Skeletal muscle tissue (tissue), 3 donors: ENCODE measurements at regions not wholly inside any gene's neighbourhood (a gene's known extent, or its start where the extent isn't known, plus 50 kb on each side); places are given as distances from the start of the nearest gene placed in this dataset.

ENCODE experiments used
- H3K27ac ChIP-seq: one replicate; pipeline ENCODE4 v1.7.0; 2013; ENCODE audit warnings: mild to moderate bottlenecking, low read depth, low read length, inconsistent platforms
- H3K27me3 ChIP-seq, 3 donors: one replicate each; pipeline ENCODE4 v1.7.0; 2013; ENCODE audit warnings: low read length in 3 of 3; ENCODE audit not compliant: control insufficient read depth in 3 of 3, insufficient read depth in 3 of 3
- H3K36me3 ChIP-seq, 3 donors: one replicate each; pipeline ENCODE4 v1.7.0; 2013; ENCODE audit warnings: low read length in 3 of 3; ENCODE audit not compliant: control insufficient read depth in 3 of 3, insufficient read depth in 3 of 3
- H3K4me1 ChIP-seq, 3 donors: one replicate each; pipeline ENCODE4 v1.7.0; 2013; ENCODE audit warnings: low read length in 3 of 3, mild to moderate bottlenecking in 3 of 3; ENCODE audit not compliant: control insufficient read depth in 3 of 3, insufficient read depth in 3 of 3
- H3K4me3 ChIP-seq, 3 donors: one replicate each; pipeline ENCODE4 v1.7.0; 2013; ENCODE audit warnings: low read length in 3 of 3
- H3K9ac ChIP-seq, 3 donors: one replicate each; pipeline ENCODE4 v1.7.0; 2013; ENCODE audit warnings: low read length in 3 of 3, mild to moderate bottlenecking in 3 of 3, moderate library complexity in 2 of 3, low read depth in 1 of 3
- H3K9me3 ChIP-seq, 3 donors: one replicate each; pipeline ENCODE4 v1.7.0; 2013; ENCODE audit warnings: low read length in 3 of 3; ENCODE audit not compliant: control insufficient read depth in 3 of 3
- donor health status: Osteomylitis.

GRCh38 chr9:23539311-23539710 is 286.7 kb downstream of the ELAVL2 start:
- Histone ChIP-seq H3K4me3 (no peak overlapping the region), H3K36me3 (no peaks in the 10 kb centered on the region), H3K27ac (no peak overlapping the region), H3K9ac (no peak overlapping the region), H3K4me1 (peaks cover 0 to 4% (median 0%) of the 10 kb centered on the region in 3 donors), H3K9me3 (no peaks in the 10 kb centered on the region), H3K27me3 (no peaks in the 10 kb centered on the region)

DNA sequence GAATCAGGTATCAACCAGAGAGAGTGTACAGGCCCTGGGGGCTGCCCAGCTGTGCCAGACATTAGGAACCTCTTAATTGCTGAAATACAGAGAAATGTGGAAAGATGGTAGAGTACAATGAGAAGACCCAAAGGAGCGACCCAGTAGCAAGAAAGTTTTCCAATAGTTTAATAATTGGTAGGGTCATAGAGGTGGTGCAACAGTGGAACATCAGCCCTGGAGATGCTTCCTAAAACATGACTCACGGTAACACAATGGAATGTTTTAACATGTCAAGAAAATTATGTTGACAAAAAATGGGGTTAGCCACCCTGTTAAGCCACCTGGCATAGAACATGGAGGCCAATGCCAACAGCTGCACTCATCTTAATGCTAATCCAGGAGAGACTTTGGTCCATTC is 284.1 kb downstream of the ELAVL2 start:
- Histone ChIP-seq H3K27me3 (no peaks in the 10 kb centered on the region), H3K36me3 (no peaks in the 10 kb centered on the region), H3K4me3 (no peak overlapping the region), H3K4me1 (peaks cover 0 to 4% (median 0%) of the 10 kb centered on the region in 3 donors), H3K9ac (no peak overlapping the region), H3K27ac (no peak overlapping the region), H3K9me3 (no peaks in the 10 kb centered on the region)

- Histone ChIP-seq H3K9ac (no peak overlapping the region), H3K9me3 (no peaks in the 10 kb centered on the region), H3K27me3 (no peaks in the 10 kb centered on the region), H3K27ac (no peak overlapping the region), H3K4me3 (no peak overlapping the region), H3K4me1 (peaks cover 0 to 4% (median 0%) of the 10 kb centered on the region in 3 donors), H3K36me3 (no peaks in the 10 kb centered on the region)
These were observed 283.6 kb downstream of the ELAVL2 start for GRCh38 chr9:23542438-23542837.

- no peak overlapping the region for H3K4me3 ChIP-seq
- no peaks in the 10 kb centered on the region for H3K36me3 ChIP-seq
- H3K27me3 ChIP-seq = no peaks in the 10 kb centered on the region
- no peak overlapping the region for H3K27ac ChIP-seq
- H3K4me1 ChIP-seq = peaks cover 0 to 2% (median 0%) of the 10 kb centered on the region in 3 donors
- H3K9ac ChIP-seq = no peak overlapping the region
- H3K9me3 ChIP-seq = no peaks in the 10 kb centered on the region
These were observed 283.1 kb downstream of the ELAVL2 start for GRCh38 chr9:23542927-23543326.

- H3K36me3 ChIP-seq = no peaks in the 10 kb centered on the region
- H3K27ac ChIP-seq = no peak overlapping the region
- no peak overlapping the region for H3K4me3 ChIP-seq
- H3K4me1 ChIP-seq = no peaks in the 10 kb centered on the region
- H3K9ac ChIP-seq = no peak overlapping the region
- H3K27me3 ChIP-seq = no peaks in the 10 kb centered on the region
- no peaks in the 10 kb centered on the region for H3K9me3 ChIP-seq
These were observed 282.6 kb downstream of the ELAVL2 start for GRCh38 chr9:23543419-23543818.

GRCh38 chr9:23545728-23546127 is 280.3 kb downstream of the ELAVL2 start:
- no peaks in the 10 kb centered on the region for H3K9me3 ChIP-seq
- H3K27ac ChIP-seq = no peak overlapping the region
- no peaks in the 10 kb centered on the region for H3K27me3 ChIP-seq
- H3K9ac ChIP-seq = no peak overlapping the region
- H3K4me3 ChIP-seq = no peak overlapping the region
- H3K36me3 ChIP-seq = no peaks in the 10 kb centered on the region
- H3K4me1 ChIP-seq = no peaks in the 10 kb centered on the region

GRCh38 chr9:23551311-23551721 is 274.7 kb downstream of the ELAVL2 start:
- no peaks in the 10 kb centered on the region for H3K9me3 ChIP-seq
- H3K27me3 ChIP-seq = peaks cover 0 to 3% (median 0%) of the 10 kb centered on the region in 3 donors
- no peaks in the 10 kb centered on the region for H3K36me3 ChIP-seq
- H3K9ac ChIP-seq = no peak overlapping the region
- H3K4me3 ChIP-seq = no peak overlapping the region
- no peaks in the 10 kb centered on the region for H3K4me1 ChIP-seq
- H3K27ac ChIP-seq = no peak overlapping the region

- no peaks in the 10 kb centered on the region for H3K9me3 ChIP-seq
- no peak overlapping the region for H3K4me3 ChIP-seq
- no peaks in the 10 kb centered on the region for H3K4me1 ChIP-seq
- H3K36me3 ChIP-seq = no peaks in the 10 kb centered on the region
- no peak overlapping the region for H3K9ac ChIP-seq
- no peak overlapping the region for H3K27ac ChIP-seq
- H3K27me3 ChIP-seq = peaks cover 0 to 3% (median 0%) of the 10 kb centered on the region in 3 donors
These were observed 273.9 kb downstream of the ELAVL2 start for GRCh38 chr9:23551929-23552707.

- no peaks in the 10 kb centered on the region for H3K4me1 ChIP-seq
- H3K36me3 ChIP-seq = no peaks in the 10 kb centered on the region
- H3K9ac ChIP-seq = no peak overlapping the region
- no peak overlapping the region for H3K27ac ChIP-seq
- no peaks in the 10 kb centered on the region for H3K9me3 ChIP-seq
- peaks cover 0 to 3% (median 0%) of the 10 kb centered on the region in 3 donors for H3K27me3 ChIP-seq
- no peak overlapping the region for H3K4me3 ChIP-seq
These were observed 273.0 kb downstream of the ELAVL2 start for GRCh38 chr9:23552876-23553601.

GRCh38 chr9:23554686-23555085 is 271.4 kb downstream of the ELAVL2 start:
- Histone ChIP-seq H3K36me3 (no peaks in the 10 kb centered on the region), H3K27ac (no peak overlapping the region), H3K4me1 (no peaks in the 10 kb centered on the region), H3K9me3 (no peaks in the 10 kb centered on the region), H3K9ac (no peak overlapping the region), H3K27me3 (peaks cover 0 to 3% (median 0%) of the 10 kb centered on the region in 3 donors), H3K4me3 (no peak overlapping the region)
